ENCODE measurements at regions not wholly inside any gene's neighbourhood (a gene's known extent, or its start where the extent isn't known, plus 50 kb on each side); places are given as distances from the start of the nearest gene placed in this dataset.
"Not testable (repeated sequence)": the region's sequence is repeated elsewhere in the genome, so short reads cannot be mapped to it uniquely, and the experiment has no call there.

GRCh38 chr3:157913741-157914150 lies 192.5 kb downstream of the SHOX2 start:
- no peak overlapping the region for H3K27ac ChIP-seq
- no peak for TF ChIP-seq CTCF (IDR thresholded peaks at IDR 0.05; ENCODE audit: low read depth, low read length, missing control alignments)
- no peak for DNase-seq
- H3K4me3 ChIP-seq (ENCODE audit: low read depth, low read length): no peak overlapping the region
- H3K36me3 ChIP-seq (replicated peaks): no peaks in the 10 kb centered on the region
- in situ Hi-C loops (cut with HindIII; ENCODE audit: low pct_ligation_motif_present, low sequenced_read_pairs): no loop called here
- H3K27me3 ChIP-seq (replicated peaks): no peaks in the 10 kb centered on the region

GRCh38 chr3:157912514-157913451 lies 193.4 kb downstream of the SHOX2 start:
- Histone ChIP-seq H3K27ac (no peak overlapping the region), H3K4me3 (ENCODE audit: low read depth, low read length) (no peak overlapping the region), H3K36me3 (replicated peaks) (no peaks in the 10 kb centered on the region), H3K27me3 (replicated peaks) (no peaks in the 10 kb centered on the region)
- DNase-seq: no peak
- in situ Hi-C loops (cut with HindIII; ENCODE audit: low pct_ligation_motif_present, low sequenced_read_pairs): no loop called here
- TF ChIP-seq CTCF (IDR thresholded peaks at IDR 0.05; ENCODE audit: low read depth, low read length, missing control alignments): no peak

- no peak overlapping the region for H3K4me3 ChIP-seq (ENCODE audit: low read depth, low read length)
- peak; percentile 20 for TF ChIP-seq CTCF (IDR thresholded peaks at IDR 0.05; ENCODE audit: low read depth, low read length, missing control alignments)
- DNase-seq: no peak
- H3K27ac ChIP-seq: no peak overlapping the region
- in situ Hi-C loops (cut with HindIII; ENCODE audit: low pct_ligation_motif_present, low sequenced_read_pairs): no loop called here
- no peaks in the 10 kb centered on the region for H3K27me3 ChIP-seq (replicated peaks)
- H3K36me3 ChIP-seq (replicated peaks): no peaks in the 10 kb centered on the region
These were observed 199.6 kb downstream of the SHOX2 start for GRCh38 chr3:157906627-157907026.

GRCh38 chr3:157905885-157906284 lies 200.3 kb downstream of the SHOX2 start:
- no peak for DNase-seq
- Histone ChIP-seq H3K36me3 (replicated peaks) (no peaks in the 10 kb centered on the region), H3K27ac (no peak overlapping the region), H3K4me3 (ENCODE audit: low read depth, low read length) (no peak overlapping the region), H3K27me3 (replicated peaks) (no peaks in the 10 kb centered on the region)
- in situ Hi-C loops (cut with HindIII; ENCODE audit: low pct_ligation_motif_present, low sequenced_read_pairs): no loop called here
- TF ChIP-seq CTCF (IDR thresholded peaks at IDR 0.05; ENCODE audit: low read depth, low read length, missing control alignments): no peak

- in situ Hi-C loops (cut with HindIII; ENCODE audit: low pct_ligation_motif_present, low sequenced_read_pairs); H3K27ac ChIP-seq; H3K27me3 ChIP-seq (replicated peaks); H3K36me3 ChIP-seq (replicated peaks); H3K4me3 ChIP-seq (ENCODE audit: low read depth, low read length); DNase-seq: not testable (repeated sequence)
These were observed 203.5 kb downstream of the SHOX2 start for GRCh38 chr3:157902680-157903079.

GRCh38 chr3:157888040-157888439 lies 218.2 kb downstream of the SHOX2 start:
- Histone ChIP-seq H3K4me3 (ENCODE audit: low read depth, low read length) (no peak overlapping the region), H3K36me3 (replicated peaks) (no peaks in the 10 kb centered on the region), H3K27ac (no peak overlapping the region), H3K27me3 (replicated peaks) (no peaks in the 10 kb centered on the region)
- in situ Hi-C loops (cut with HindIII; ENCODE audit: low pct_ligation_motif_present, low sequenced_read_pairs): no loop called here
- TF ChIP-seq CTCF (IDR thresholded peaks at IDR 0.05; ENCODE audit: low read depth, low read length, missing control alignments): no peak
- no peak for DNase-seq
